ENCODE measurements at regions not wholly inside any gene's neighbourhood (a gene's known extent, or its start where the extent isn't known, plus 50 kb on each side); places are given as distances from the start of the nearest gene placed in this dataset.

- no peak for DNase-seq
Observed at GRCh38 chr7:47040795-47041347, 541.0 kb downstream of the TNS3 start.

- no peak for DNase-seq
Observed at GRCh38 chr7:47039904-47040303, 542.0 kb downstream of the TNS3 start.

GRCh38 chr7:47039089-47039648, 542.7 kb downstream of the TNS3 start:
- DNase-seq: no peak

- no peak for DNase-seq
Observed at GRCh38 chr7:47038621-47039020, 543.3 kb downstream of the TNS3 start.

GRCh38 chr7:47037607-47038006, 544.3 kb downstream of the TNS3 start:
- no peak for DNase-seq

- no peak for DNase-seq
Observed at GRCh38 chr7:47036909-47037308, 545.0 kb downstream of the TNS3 start.

GRCh38 chr7:47035522-47035921, 546.4 kb downstream of the TNS3 start:
- DNase-seq: no peak

- DNase-seq: no peak
Observed at GRCh38 chr7:47034180-47034579, 547.7 kb downstream of the TNS3 start.

GRCh38 chr7:47032536-47032908, 549.4 kb downstream of the TNS3 start:
- DNase-seq: no peak

GRCh38 chr7:47031786-47032535, 550.0 kb downstream of the TNS3 start:
- no peak for DNase-seq

- no peak for DNase-seq
Observed at GRCh38 chr7:47028284-47028683, 553.6 kb downstream of the TNS3 start.

GRCh38 chr7:47027695-47028240, 554.1 kb downstream of the TNS3 start:
- DNase-seq: no peak

- no peak for DNase-seq
Observed at GRCh38 chr7:47026780-47027361, 555.0 kb downstream of the TNS3 start.

GRCh38 chr7:47024991-47025390, 556.9 kb downstream of the TNS3 start:
- DNase-seq: no peak

GRCh38 chr7:47008461-47008860, 573.5 kb downstream of the TNS3 start:
- no peak for DNase-seq

- no peak for DNase-seq
Observed at GRCh38 chr7:47007471-47007870, 574.4 kb downstream of the TNS3 start.

GRCh38 chr7:47000561-47000960, 581.4 kb downstream of the TNS3 start:
- DNase-seq: no peak

- no peak for DNase-seq
Observed at GRCh38 chr7:46999866-47000265, 582.0 kb downstream of the TNS3 start.

GRCh38 chr7:46996972-46997371, 584.9 kb downstream of the TNS3 start:
- DNase-seq: no peak

- no peak for DNase-seq
Observed at GRCh38 chr7:46993396-46993795, 588.5 kb downstream of the TNS3 start.

- DNase-seq: no peak
Observed at GRCh38 chr7:46990761-46991160, 591.1 kb downstream of the TNS3 start.

- no peak for DNase-seq
Observed at GRCh38 chr7:46989247-46989646, 592.7 kb downstream of the TNS3 start.

- no peak for DNase-seq
Observed at GRCh38 chr7:46982928-46983327, 599.0 kb downstream of the TNS3 start.

- DNase-seq: no peak
Observed at GRCh38 chr7:46979439-46979838, 602.5 kb downstream of the TNS3 start.

All from activated T-cell treated with anti-CD3 and anti-CD28 coated beads, Interleukin-2, amount 50 U/mL, for 48 hours (primary cell).